H1 (cell line): ENCODE measurements at regions not wholly inside any gene's neighbourhood (a gene's known extent, or its start where the extent isn't known, plus 50 kb on each side); places are given as distances from the start of the nearest gene placed in this dataset.

Experiments used
- CTCF ChIA-PET: fragments of 300-600 bp; sonication (Branson Sonifier 250); formaldehyde crosslinking; loops from one replicate; lab custom pipeline; 2021; ENCODE audit not compliant: partially characterized antibody; lab: Charles Lee
- POLR2A ChIA-PET: fragments of 300-600 bp; sonication (Branson Sonifier 250); formaldehyde crosslinking; loops from one replicate; lab custom pipeline; 2021; ENCODE audit warnings: inconsistent platforms; ENCODE audit not compliant: partially characterized antibody; lab: Charles Lee
- DNase-seq, 2 experiments: peaks; one replicate each; pipeline versions ENCODE4 v3.0.0 to v3.0.0-alpha.2; 2010 to 2022; ENCODE audit warnings: low spot score in 2 of 2, low read depth in 1 of 2, mixed read lengths in 1 of 2
- FAIRE-seq: peaks from 2 replicates; lab custom pipeline; 2011; peaks lifted over from hg19 to GRCh38; lab: Jason Lieb, UNC
- H2AFZ ChIP-seq: 2 replicates; pipeline ENCODE4 v1.8.1; 2012; ENCODE audit warnings: low read length, inconsistent platforms
- H2AK5ac ChIP-seq: 2 replicates; pipeline ENCODE4 v1.6.1; 2013; ENCODE audit warnings: low read depth, low read length
- H2BK120ac ChIP-seq: replicated peaks from 2 replicates; pipeline ENCODE3; 2013; ENCODE audit warnings: low read depth, low read length, inconsistent platforms
- H2BK12ac ChIP-seq: 2 replicates; pipeline ENCODE4 v1.6.1; 2013; ENCODE audit warnings: low read depth, low read length
- H2BK15ac ChIP-seq: 2 replicates; pipeline ENCODE4 v1.6.1; 2013; ENCODE audit warnings: low read length
- H2BK20ac ChIP-seq: 2 replicates; pipeline ENCODE4 v1.6.1; 2013; ENCODE audit warnings: low read length
- H2BK5ac ChIP-seq: 2 replicates; pipeline ENCODE4 v1.6.1; 2013; ENCODE audit warnings: low read depth, low read length
- H3K14ac ChIP-seq: 2 replicates; pipeline ENCODE4 v1.6.1; 2013; ENCODE audit warnings: inconsistent platforms; ENCODE audit not compliant: insufficient read length
- H3K18ac ChIP-seq: 2 replicates; pipeline ENCODE4 v1.6.1; 2013; ENCODE audit warnings: low read length; ENCODE audit errors: extremely low read depth
- H3K23ac ChIP-seq: 2 replicates; pipeline ENCODE4 v1.6.1; 2013; ENCODE audit warnings: inconsistent platforms; ENCODE audit not compliant: insufficient read length
- H3K23me2 ChIP-seq: 2 replicates; pipeline ENCODE4 v1.6.1; 2013; ENCODE audit warnings: low read depth, low read length
- H3K27ac ChIP-seq: 2 replicates; pipeline ENCODE4 v1.6.1; 2011; ENCODE audit warnings: low read depth, low read length, inconsistent platforms
- H3K27me3 ChIP-seq, 4 experiments: replicated peaks in 1 of 4; 1 replicate in 1 of 4; 2 replicates in 3 of 4; pipeline versions ENCODE4 v1.6.1 to v1.8.1; 2011 to 2013; ENCODE audit warnings: low read length in 3 of 4, mild to moderate bottlenecking in 3 of 4, inconsistent platforms in 2 of 4, mixed read lengths in 2 of 4, moderate library complexity in 1 of 4; ENCODE audit not compliant: control insufficient read depth in 3 of 4, insufficient read depth in 3 of 4; ENCODE audit errors: extremely low read depth in 1 of 4
- H3K36me3 ChIP-seq, 4 experiments: 2 replicates each; pipeline versions ENCODE4 v1.6.1 to v1.8.1; 2011 to 2013; ENCODE audit warnings: mild to moderate bottlenecking in 4 of 4, low read length in 3 of 4, moderate library complexity in 2 of 4, control low read depth in 1 of 4, inconsistent platforms in 1 of 4; ENCODE audit not compliant: insufficient read depth in 4 of 4, control insufficient read depth in 2 of 4
- H3K4ac ChIP-seq: replicated peaks from 2 replicates; pipeline ENCODE3; 2013; ENCODE audit warnings: low read length, low read depth, mixed read lengths, inconsistent platforms; ENCODE audit not compliant: insufficient read length
- H3K4me1 ChIP-seq, 4 experiments: replicated peaks in 1 of 4; 1 replicate in 1 of 4; 2 replicates in 3 of 4; pipeline versions ENCODE4 v1.6.1 to v1.8.1; 2011 to 2013; ENCODE audit warnings: low read length in 3 of 4, inconsistent platforms in 2 of 4, mixed read lengths in 1 of 4; ENCODE audit not compliant: insufficient read depth in 4 of 4, control insufficient read depth in 3 of 4
- H3K4me2 ChIP-seq, 2 experiments: 2 replicates each; pipeline versions ENCODE4 v1.6.1 to v1.8.1; 2011 to 2013; ENCODE audit warnings: low read depth in 2 of 2, low read length in 2 of 2, control low read depth in 1 of 2, inconsistent platforms in 1 of 2, mild to moderate bottlenecking in 1 of 2; ENCODE audit not compliant: insufficient read depth in 1 of 2
- H3K4me3 ChIP-seq, 4 experiments: fragments of 200-600, 300-600 bp in 1 of 4; sonication (generic), shearing (Covaris generic), sonication (Bioruptor Twin) in 1 of 4; 2 replicates each; pipeline versions ENCODE4 v1.5.1 to v1.8.1; 2011 to 2016; ENCODE audit warnings: low read length in 4 of 4, low read depth in 3 of 4, control low read depth in 2 of 4, inconsistent platforms in 2 of 4, mild to moderate bottlenecking in 2 of 4, mixed read lengths in 1 of 4, moderate library complexity in 1 of 4; ENCODE audit not compliant: insufficient read depth in 2 of 4; ENCODE audit errors: extremely low read depth in 1 of 4
- H3K56ac ChIP-seq: replicated peaks from 2 replicates; pipeline ENCODE3; 2013; ENCODE audit warnings: low read depth, mild to moderate bottlenecking, mixed read lengths, low read length, inconsistent platforms; ENCODE audit not compliant: insufficient read length
- H3K79me1 ChIP-seq: 2 replicates; pipeline ENCODE4 v1.6.1; 2013; ENCODE audit warnings: low read depth, low read length, control low read depth
- H3K79me2 ChIP-seq, 2 experiments: 2 replicates each; pipeline versions ENCODE4 v1.6.1 to v1.8.1; 2012 to 2013; ENCODE audit warnings: low read length in 2 of 2, mild to moderate bottlenecking in 2 of 2, inconsistent platforms in 1 of 2; ENCODE audit not compliant: insufficient read depth in 2 of 2, control insufficient read depth in 1 of 2
- H3K9ac ChIP-seq, 4 experiments: replicated peaks in 1 of 4; 1 replicate in 1 of 4; 2 replicates in 3 of 4; pipeline versions ENCODE4 v1.6.1 to v1.8.1; 2011 to 2013; ENCODE audit warnings: low read depth in 3 of 4, low read length in 3 of 4, control low read depth in 2 of 4, mild to moderate bottlenecking in 2 of 4, moderate library complexity in 2 of 4, inconsistent platforms in 1 of 4; ENCODE audit errors: extremely low read depth in 1 of 4
- H3K9me3 ChIP-seq, 2 experiments: 2 replicates each; pipeline versions ENCODE4 v1.6.1 to v1.8.1; 2012 to 2013; ENCODE audit warnings: mild to moderate bottlenecking in 2 of 2, moderate library complexity in 2 of 2, control low read depth in 1 of 2, inconsistent platforms in 1 of 2, low read depth in 1 of 2, low read length in 1 of 2, mixed read lengths in 1 of 2; ENCODE audit not compliant: insufficient read depth in 2 of 2
- H4K20me1 ChIP-seq, 2 experiments: replicated peaks in 1 of 2; 2 replicates each; pipeline versions ENCODE3 to v1.8.1; 2011 to 2013; ENCODE audit warnings: inconsistent platforms in 2 of 2, low read length in 2 of 2, mild to moderate bottlenecking in 1 of 2; ENCODE audit not compliant: insufficient read depth in 2 of 2, control insufficient read depth in 1 of 2
- H4K5ac ChIP-seq: 2 replicates; pipeline ENCODE4 v1.6.1; 2013; ENCODE audit warnings: low read length, low read depth, mixed read lengths, inconsistent platforms; ENCODE audit not compliant: insufficient read length
- H4K8ac ChIP-seq: 2 replicates; pipeline ENCODE4 v1.8.0; 2013; ENCODE audit warnings: mild to moderate bottlenecking, moderate library complexity, low read length, inconsistent platforms; ENCODE audit not compliant: insufficient read depth; ENCODE audit errors: extremely low read depth
- H4K91ac ChIP-seq: replicated peaks from 2 replicates; pipeline ENCODE3; 2013; ENCODE audit warnings: low read length, mixed read lengths, inconsistent platforms; ENCODE audit not compliant: insufficient read length
- BACH1 ChIP-seq: IDR thresholded peaks from 2 replicates; pipeline ENCODE4 v1.6.1; 2012; ENCODE audit warnings: low read length, improper control_type of control experiment
- GTF2F1 ChIP-seq: IDR thresholded peaks from 2 replicates; pipeline ENCODE4 v1.6.1; 2012; ENCODE audit warnings: low read depth, low read length, improper control_type of control experiment, borderline replicate concordance
- RBBP5 ChIP-seq: IDR thresholded peaks from 2 replicates; pipeline ENCODE4 v1.7.1; 2012; ENCODE audit warnings: low read depth, mild to moderate bottlenecking, inconsistent platforms, low read length, moderate library complexity, borderline replicate concordance
- SP1 ChIP-seq: IDR thresholded peaks from 2 replicates; pipeline ENCODE4 v1.6.1; 2011; ENCODE audit warnings: low read depth, low read length
- TAF1 ChIP-seq: IDR thresholded peaks from 2 replicates; pipeline ENCODE4 v1.6.1; 2011; ENCODE audit warnings: mild to moderate bottlenecking, low read depth, low read length
- TCF12 ChIP-seq: IDR thresholded peaks from 2 replicates; pipeline ENCODE4 v1.6.1; 2011; ENCODE audit warnings: low read depth, mild to moderate bottlenecking, low read length
- ZNF274 ChIP-seq: IDR thresholded peaks from 2 replicates; pipeline ENCODE4 v1.7.0; 2012; ENCODE audit warnings: low read length, borderline replicate concordance; ENCODE audit errors: extremely low read depth
- WGBS, 2 experiments: shearing (Covaris generic) in 1 of 2; methylation state at CpG; one replicate each; pipeline versions ENCODE4 v1.1.6 to v1.1.7; 2013 to 2015; ENCODE audit warnings: low lambda C conversion rate in 2 of 2, mixed read lengths in 2 of 2, inconsistent platforms in 1 of 2, low coverage in 1 of 2, missing lambda C conversion rate in 1 of 2; ENCODE audit not compliant: insufficient replicate concordance in 2 of 2, insufficient coverage in 1 of 2, insufficient read length in 1 of 2; ENCODE audit errors: extremely low coverage in 1 of 2, missing lambda C conversion rate in 1 of 2; 5-methylcytosine and 5-hydroxymethylcytosine counted together

- no peaks in the 10 kb centered on the region for H3K23me2 ChIP-seq
- no peak overlapping the region for H3K23ac ChIP-seq
- TF ChIP-seq TAF1 (no peak), ZNF274 (no peak), BACH1 (no peak), RBBP5 (no peak), GTF2F1 (no peak), SP1 (no peak), TCF12 (no peak)
- no peak overlapping the region for H3K18ac ChIP-seq
- POLR2A ChIA-PET = no interaction called here
- H2BK12ac ChIP-seq = no peak overlapping the region
- no peaks in the 10 kb centered on the region for H3K79me2 ChIP-seq
- H2AFZ ChIP-seq = no peak overlapping the region
- no peak overlapping the region for H4K91ac ChIP-seq
- H3K4ac ChIP-seq = no peak overlapping the region
- H3K4me3 ChIP-seq = no peak overlapping the region
- H3K36me3 ChIP-seq = no peaks in the 10 kb centered on the region
- H3K4me1 ChIP-seq = 0 out of 7 replicates have a peak, but pooled peaks cover 0 to 2% (median 0%) of the 10 kb centered on the region in 4 experiments
- no peak overlapping the region for H4K5ac ChIP-seq
- H2BK5ac ChIP-seq = no peak overlapping the region
- WGBS, 2 experiments = 86% methylated on average over 6 of the region's 6 CpGs; no CpG with 5 or more reads in 1 of the 2 experiments
- no peaks in the 10 kb centered on the region for H4K20me1 ChIP-seq
- no peak overlapping the region for H2BK120ac ChIP-seq
- no peaks in the 10 kb centered on the region for H3K27me3 ChIP-seq
- CTCF ChIA-PET = interaction anchor here (1.0 to 1.3 kb wide), 2 partner anchors 43 to 165 kb away, joined by 3 read pairs; no protein-coding TSS in a partner anchor
- no peak for FAIRE-seq
- H2AK5ac ChIP-seq = no peak overlapping the region
- DNase-seq = no peak
- H3K9ac ChIP-seq = no peak overlapping the region
- H3K4me2 ChIP-seq = no peak overlapping the region
- no peak overlapping the region for H4K8ac ChIP-seq
- H3K79me1 ChIP-seq = no peaks in the 10 kb centered on the region
- no peak overlapping the region for H3K27ac ChIP-seq
- no peak overlapping the region for H3K56ac ChIP-seq
- H2BK15ac ChIP-seq = no peak overlapping the region
- no peak overlapping the region for H3K14ac ChIP-seq
- no peak overlapping the region for H2BK20ac ChIP-seq
- H3K9me3 ChIP-seq = no peaks in the 10 kb centered on the region
These were observed 55.9 kb upstream of the LEF1 start for GRCh38 chr4:108224611-108225053.
